ENCODE measurements at regions not wholly inside any gene's neighbourhood (a gene's known extent, or its start where the extent isn't known, plus 50 kb on each side); places are given as distances from the start of the nearest gene placed in this dataset.

GRCh38 chr7:135802697-135803096, 54.1 kb upstream of the FAM180A start:
- Histone ChIP-seq H3K27ac (no peak overlapping the region), H3K9me3 (no peaks in the 10 kb centered on the region), H3K36me3 (no peaks in the 10 kb centered on the region), H3K4me3 (no peak overlapping the region), H3K4me1 (peaks cover 5% of the 10 kb centered on the region), H3K27me3 (ENCODE audit: low read depth) (peaks cover 8% of the 10 kb centered on the region)
- no peak for ATAC-seq
- TF ChIP-seq, protein P1, sequence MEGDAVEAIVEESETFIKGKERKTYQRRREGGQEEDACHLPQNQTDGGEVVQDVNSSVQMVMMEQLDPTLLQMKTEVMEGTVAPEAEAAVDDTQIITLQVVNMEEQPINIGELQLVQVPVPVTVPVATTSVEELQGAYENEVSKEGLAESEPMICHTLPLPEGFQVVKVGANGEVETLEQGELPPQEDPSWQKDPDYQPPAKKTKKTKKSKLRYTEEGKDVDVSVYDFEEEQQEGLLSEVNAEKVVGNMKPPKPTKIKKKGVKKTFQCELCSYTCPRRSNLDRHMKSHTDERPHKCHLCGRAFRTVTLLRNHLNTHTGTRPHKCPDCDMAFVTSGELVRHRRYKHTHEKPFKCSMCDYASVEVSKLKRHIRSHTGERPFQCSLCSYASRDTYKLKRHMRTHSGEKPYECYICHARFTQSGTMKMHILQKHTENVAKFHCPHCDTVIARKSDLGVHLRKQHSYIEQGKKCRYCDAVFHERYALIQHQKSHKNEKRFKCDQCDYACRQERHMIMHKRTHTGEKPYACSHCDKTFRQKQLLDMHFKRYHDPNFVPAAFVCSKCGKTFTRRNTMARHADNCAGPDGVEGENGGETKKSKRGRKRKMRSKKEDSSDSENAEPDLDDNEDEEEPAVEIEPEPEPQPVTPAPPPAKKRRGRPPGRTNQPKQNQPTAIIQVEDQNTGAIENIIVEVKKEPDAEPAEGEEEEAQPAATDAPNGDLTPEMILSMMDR (IDR thresholded peaks at IDR 0.05): no peak
- intact Hi-C loops (cut with DNase I): loop anchor here (5.0 kb wide), 1 partner anchor 205 kb away; no protein-coding TSS in a partner anchor
- DNase-seq: no peak

- H3K27me3 ChIP-seq (ENCODE audit: low read depth): peaks cover 8% of the 10 kb centered on the region
- H3K27ac ChIP-seq: no peak overlapping the region
- ATAC-seq (no peak), DNase-seq (no peak)
- no peaks in the 10 kb centered on the region for H3K9me3 ChIP-seq
- no peak overlapping the region for H3K4me3 ChIP-seq
- intact Hi-C loops (cut with DNase I): loop anchor here (5.0 kb wide), 1 partner anchor 205 kb away; no protein-coding TSS in a partner anchor
- no peaks in the 10 kb centered on the region for H3K36me3 ChIP-seq
- TF ChIP-seq, protein P1 (IDR thresholded peaks at IDR 0.05): no peak
- H3K4me1 ChIP-seq: peaks cover 5% of the 10 kb centered on the region
Observed at GRCh38 chr7:135801877-135802276, 53.3 kb upstream of the FAM180A start.

- Histone ChIP-seq H3K27me3 (ENCODE audit: low read depth) (peaks cover 8% of the 10 kb centered on the region), H3K9me3 (no peaks in the 10 kb centered on the region), H3K4me1 (peaks cover 5% of the 10 kb centered on the region), H3K36me3 (no peaks in the 10 kb centered on the region), H3K27ac (no peak overlapping the region), H3K4me3 (no peak overlapping the region)
- ATAC-seq (peak; percentile 46 to 75), DNase-seq (no peak)
- TF ChIP-seq, protein P1 (IDR thresholded peaks at IDR 0.05): peak; percentile 78
- intact Hi-C loops (cut with DNase I): loop anchor here (5.0 kb wide), 1 partner anchor 206 kb away; no protein-coding TSS in a partner anchor
Observed at GRCh38 chr7:135801045-135801693, 52.6 kb upstream of the FAM180A start.

- Histone ChIP-seq H3K27me3 (ENCODE audit: low read depth) (peaks cover 8% of the 10 kb centered on the region), H3K4me1 (peaks cover 5% of the 10 kb centered on the region), H3K9me3 (no peaks in the 10 kb centered on the region), H3K4me3 (no peak overlapping the region), H3K27ac (no peak overlapping the region), H3K36me3 (no peaks in the 10 kb centered on the region)
- DNase-seq (no peak), ATAC-seq (no peak)
- TF ChIP-seq, protein P1 (IDR thresholded peaks at IDR 0.05): no peak
- intact Hi-C loops (cut with DNase I): loop anchor here (5.0 kb wide), 1 partner anchor 207 kb away; no protein-coding TSS in a partner anchor
Observed at GRCh38 chr7:135800560-135800959, 51.9 kb upstream of the FAM180A start.

DNA sequence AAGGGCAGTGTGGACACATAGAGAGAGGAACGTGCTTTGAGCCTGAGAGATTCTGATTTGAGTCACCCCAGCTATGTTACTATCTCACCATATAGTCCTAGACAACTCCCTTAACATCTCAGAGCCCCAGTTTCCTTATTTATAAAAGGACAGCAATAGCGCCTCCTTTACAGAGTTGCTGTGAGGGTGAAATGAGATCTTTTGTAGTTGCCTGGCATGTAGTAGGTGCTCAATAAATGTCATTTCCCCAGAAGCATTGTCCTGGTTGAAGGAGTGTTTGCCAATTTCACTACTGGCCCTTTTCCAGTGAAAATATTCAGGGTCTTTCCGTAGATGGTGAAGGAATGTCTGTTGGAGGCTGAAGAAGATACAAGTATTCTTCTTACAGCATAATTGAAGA, 51.3 kb upstream of the FAM180A start:
- peaks cover 5% of the 10 kb centered on the region for H3K4me1 ChIP-seq
- intact Hi-C loops (cut with DNase I): loop anchor here (5.0 kb wide), 1 partner anchor 207 kb away; no protein-coding TSS in a partner anchor
- TF ChIP-seq, protein P1 (IDR thresholded peaks at IDR 0.05): no peak

More for the DNA sequence above, 51.3 kb upstream of the FAM180A start:
- ATAC-seq (no peak), DNase-seq (no peak)
- no peaks in the 10 kb centered on the region for H3K36me3 ChIP-seq
- no peak overlapping the region for H3K4me3 ChIP-seq
- H3K27ac ChIP-seq: no peak overlapping the region
- peaks cover 8% of the 10 kb centered on the region for H3K27me3 ChIP-seq (ENCODE audit: low read depth)
- H3K9me3 ChIP-seq: no peaks in the 10 kb centered on the region

Measured in lower lobe of right lung (tissue), 2 donors.